ENCODE measurements at regions not wholly inside any gene's neighbourhood (a gene's known extent, or its start where the extent isn't known, plus 50 kb on each side); places are given as distances from the start of the nearest gene placed in this dataset.

DNA sequence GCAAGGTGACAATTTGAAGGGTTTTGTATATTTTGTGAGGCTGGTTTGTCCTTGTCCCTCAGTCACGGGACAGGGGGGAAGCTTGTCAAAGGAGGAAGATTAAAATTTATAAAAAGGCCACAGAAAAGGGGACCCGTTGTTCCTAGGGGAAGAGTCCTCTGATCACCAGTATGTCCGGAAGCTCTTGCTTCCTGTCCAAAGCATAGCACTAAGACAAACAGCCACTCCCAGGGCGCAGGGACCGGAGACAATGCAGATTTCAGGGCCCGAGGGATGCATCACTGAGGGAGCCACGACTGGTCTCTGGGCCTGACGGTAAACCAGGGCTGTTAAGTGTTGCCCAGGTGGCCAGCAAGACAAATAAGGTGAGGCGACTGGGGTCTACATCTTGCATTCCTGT is 95.2 kb downstream of the MAF start:
- no peak for TF ChIP-seq CTCF (IDR thresholded peaks at IDR 0.05)
- no peak for TF ChIP-seq POLR2A (IDR thresholded peaks at IDR 0.05)

All from esophagus squamous epithelium (tissue), 4 donors.